ENCODE measurements at regions not wholly inside any gene's neighbourhood (a gene's known extent, or its start where the extent isn't known, plus 50 kb on each side); places are given as distances from the start of the nearest gene placed in this dataset.

DNA sequence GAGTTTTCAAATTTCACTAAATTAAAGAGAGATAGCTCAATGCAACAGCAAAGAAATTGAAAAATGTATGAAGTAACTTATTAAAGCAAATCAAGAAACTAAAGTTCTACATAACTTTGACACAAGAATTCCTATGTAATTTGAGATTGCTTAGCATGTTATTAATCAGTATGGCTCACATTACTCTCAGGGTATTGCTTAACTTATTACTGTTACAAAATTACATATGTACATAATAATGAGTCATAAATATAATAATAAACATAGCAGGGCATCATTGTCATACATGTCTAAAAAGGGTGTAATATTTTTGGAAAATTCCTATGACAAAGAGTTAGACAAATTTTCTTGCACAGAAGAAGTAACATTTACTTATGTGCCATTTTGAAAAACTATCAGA lies 75.0 kb downstream of the ZWINT start:
- TF ChIP-seq, protein P1, sequence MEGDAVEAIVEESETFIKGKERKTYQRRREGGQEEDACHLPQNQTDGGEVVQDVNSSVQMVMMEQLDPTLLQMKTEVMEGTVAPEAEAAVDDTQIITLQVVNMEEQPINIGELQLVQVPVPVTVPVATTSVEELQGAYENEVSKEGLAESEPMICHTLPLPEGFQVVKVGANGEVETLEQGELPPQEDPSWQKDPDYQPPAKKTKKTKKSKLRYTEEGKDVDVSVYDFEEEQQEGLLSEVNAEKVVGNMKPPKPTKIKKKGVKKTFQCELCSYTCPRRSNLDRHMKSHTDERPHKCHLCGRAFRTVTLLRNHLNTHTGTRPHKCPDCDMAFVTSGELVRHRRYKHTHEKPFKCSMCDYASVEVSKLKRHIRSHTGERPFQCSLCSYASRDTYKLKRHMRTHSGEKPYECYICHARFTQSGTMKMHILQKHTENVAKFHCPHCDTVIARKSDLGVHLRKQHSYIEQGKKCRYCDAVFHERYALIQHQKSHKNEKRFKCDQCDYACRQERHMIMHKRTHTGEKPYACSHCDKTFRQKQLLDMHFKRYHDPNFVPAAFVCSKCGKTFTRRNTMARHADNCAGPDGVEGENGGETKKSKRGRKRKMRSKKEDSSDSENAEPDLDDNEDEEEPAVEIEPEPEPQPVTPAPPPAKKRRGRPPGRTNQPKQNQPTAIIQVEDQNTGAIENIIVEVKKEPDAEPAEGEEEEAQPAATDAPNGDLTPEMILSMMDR (IDR thresholded peaks at IDR 0.05; ENCODE audit: borderline replicate concordance, extremely low read depth, low read length, poor library complexity, severe bottlenecking) = no peak
- TF ChIP-seq EZH2 (IDR thresholded peaks at IDR 0.05; ENCODE audit: borderline replicate concordance, low read depth, low read length, severe bottlenecking) = no peak

All from DND-41 (cell line).